SU-DHL-6 (cell line): ENCODE measurements at regions not wholly inside any gene's neighbourhood (a gene's known extent, or its start where the extent isn't known, plus 50 kb on each side); places are given as distances from the start of the nearest gene placed in this dataset.

ENCODE experiments used
- EZH2phosphoT487 ChIP-seq: fragments of 200-600 bp; sonication (generic), shearing (Covaris generic); conservative IDR thresholded peaks from 2 replicates; pipeline ENCODE4 v1.6.1; 2018; ENCODE audit warnings: mild to moderate bottlenecking, antibody characterized with exemption, low read length, moderate library complexity, mixed read lengths
- TF ChIP-seq, protein P1 (sequence below): fragments of 200-600 bp; sonication (generic); IDR thresholded peaks from one replicate; pipeline ENCODE4 v1.5.1; 2017; ENCODE audit warnings: antibody characterized with exemption, mild to moderate bottlenecking, low read length, moderate library complexity; ENCODE audit not compliant: insufficient read depth, poor library complexity, severe bottlenecking

DNA sequence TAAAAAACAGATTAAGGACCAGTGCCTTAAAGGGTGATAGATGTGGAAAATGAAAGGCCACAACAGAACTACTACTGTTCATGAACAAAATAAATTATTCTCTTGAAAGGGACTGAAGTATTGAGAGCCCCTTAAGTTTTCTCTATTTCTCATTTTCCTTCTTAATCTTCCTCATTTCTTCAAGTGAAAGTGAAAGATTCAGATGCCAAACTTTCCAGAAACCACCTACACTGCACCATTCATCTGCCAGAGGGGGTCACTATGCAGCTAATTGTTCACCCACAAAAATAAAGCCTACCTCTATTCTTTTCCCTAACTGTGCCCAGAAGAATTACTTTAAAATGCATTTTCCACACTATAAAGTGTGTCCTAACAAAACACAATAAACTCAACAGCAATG lies 140.1 kb downstream of the NR4A2 start:
- TF ChIP-seq, protein P1, sequence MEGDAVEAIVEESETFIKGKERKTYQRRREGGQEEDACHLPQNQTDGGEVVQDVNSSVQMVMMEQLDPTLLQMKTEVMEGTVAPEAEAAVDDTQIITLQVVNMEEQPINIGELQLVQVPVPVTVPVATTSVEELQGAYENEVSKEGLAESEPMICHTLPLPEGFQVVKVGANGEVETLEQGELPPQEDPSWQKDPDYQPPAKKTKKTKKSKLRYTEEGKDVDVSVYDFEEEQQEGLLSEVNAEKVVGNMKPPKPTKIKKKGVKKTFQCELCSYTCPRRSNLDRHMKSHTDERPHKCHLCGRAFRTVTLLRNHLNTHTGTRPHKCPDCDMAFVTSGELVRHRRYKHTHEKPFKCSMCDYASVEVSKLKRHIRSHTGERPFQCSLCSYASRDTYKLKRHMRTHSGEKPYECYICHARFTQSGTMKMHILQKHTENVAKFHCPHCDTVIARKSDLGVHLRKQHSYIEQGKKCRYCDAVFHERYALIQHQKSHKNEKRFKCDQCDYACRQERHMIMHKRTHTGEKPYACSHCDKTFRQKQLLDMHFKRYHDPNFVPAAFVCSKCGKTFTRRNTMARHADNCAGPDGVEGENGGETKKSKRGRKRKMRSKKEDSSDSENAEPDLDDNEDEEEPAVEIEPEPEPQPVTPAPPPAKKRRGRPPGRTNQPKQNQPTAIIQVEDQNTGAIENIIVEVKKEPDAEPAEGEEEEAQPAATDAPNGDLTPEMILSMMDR, result no peak
- TF ChIP-seq EZH2phosphoT487, result no peak
